GM23338 (cell line): ENCODE measurements at regions not wholly inside any gene's neighbourhood (a gene's known extent, or its start where the extent isn't known, plus 50 kb on each side); places are given as distances from the start of the nearest gene placed in this dataset.

Experiments used
- ATAC-seq: fragments of 200-7000 bp; cut with Tn5 transposase; 3 replicates; pipeline ENCODE4 v1.9.1; 2020
- DNase-seq: peaks from one replicate; pipeline ENCODE4 v3.0.0-alpha.2; 2015; ENCODE audit warnings: low spot score
- H2AFZ ChIP-seq: fragments of 200-600 bp; sonication (generic); 2 replicates; pipeline ENCODE4 v1.8.0; 2016; ENCODE audit warnings: antibody characterized with exemption, mild to moderate bottlenecking, moderate library complexity
- H3F3A ChIP-seq: fragments of 200-600 bp; sonication (generic); replicated peaks from 2 replicates; pipeline ENCODE4 v1.8.0; 2017; ENCODE audit warnings: antibody characterized with exemption, mixed run types, low read depth
- H3K27ac ChIP-seq: fragments of 200-600 bp; sonication (generic); 2 replicates; pipeline ENCODE4 v1.6.1; 2016; ENCODE audit warnings: low read depth
- H3K27me3 ChIP-seq: fragments of 200-600 bp; sonication (generic); 2 replicates; pipeline ENCODE4 v1.8.0; 2016; ENCODE audit warnings: mild to moderate bottlenecking, mixed run types, moderate library complexity; ENCODE audit not compliant: insufficient read depth
- H3K36me3 ChIP-seq: fragments of 200-600 bp; sonication (generic); 2 replicates; pipeline ENCODE4 v1.8.0; 2016; ENCODE audit warnings: mild to moderate bottlenecking; ENCODE audit not compliant: insufficient read depth
- H3K4me1 ChIP-seq: fragments of 200-600 bp; sonication (generic); 2 replicates; pipeline ENCODE4 v1.8.0; 2016; ENCODE audit warnings: mild to moderate bottlenecking, moderate library complexity; ENCODE audit not compliant: insufficient read depth
- H3K4me2 ChIP-seq: fragments of 200-600 bp; sonication (generic); 2 replicates; pipeline ENCODE4 v1.7.1; 2017; ENCODE audit warnings: mixed run types
- H3K4me3 ChIP-seq: fragments of 200-600 bp; sonication (generic); 2 replicates; pipeline ENCODE4 v1.6.1; 2016; ENCODE audit warnings: mixed run types
- H3K79me2 ChIP-seq: fragments of 200-600 bp; sonication (generic); replicated peaks from 2 replicates; pipeline ENCODE4 v1.8.0; 2017; ENCODE audit warnings: mild to moderate bottlenecking; ENCODE audit not compliant: insufficient read depth
- H3K9me2 ChIP-seq: fragments of 200-600 bp; sonication (generic); 2 replicates; pipeline ENCODE4 v1.8.0; 2017; ENCODE audit not compliant: insufficient read depth
- H4K20me1 ChIP-seq: fragments of 200-600 bp; sonication (generic); replicated peaks from 2 replicates; pipeline ENCODE4 v1.8.0; 2017; ENCODE audit warnings: mild to moderate bottlenecking; ENCODE audit not compliant: insufficient read depth
- H3K27ac Mint-ChIP-seq: 2 replicates; pipeline ENCODE4 v1.8.0; 2020; ENCODE audit warnings: inconsistent platforms, mild to moderate bottlenecking, moderate library complexity, mixed read lengths
- H3K27me3 Mint-ChIP-seq: 3 replicates; pipeline ENCODE4 v1.8.0; 2022; ENCODE audit warnings: low read depth, mild to moderate bottlenecking, moderate library complexity, mixed read lengths, inconsistent platforms; ENCODE audit not compliant: insufficient read depth, poor library complexity
- H3K36me3 Mint-ChIP-seq: 3 replicates; pipeline ENCODE4 v1.8.0; 2021; ENCODE audit warnings: low read depth, mild to moderate bottlenecking, inconsistent platforms, moderate library complexity, mixed read lengths
- H3K4me1 Mint-ChIP-seq: 3 replicates; pipeline ENCODE4 v1.8.0; 2020; ENCODE audit warnings: mild to moderate bottlenecking, inconsistent platforms, mixed read lengths
- H3K4me3 Mint-ChIP-seq: 3 replicates; pipeline ENCODE4 v1.8.0; 2021; ENCODE audit warnings: moderate library complexity, mild to moderate bottlenecking, inconsistent platforms, mixed read lengths
- H3K9me3 Mint-ChIP-seq: 3 replicates; pipeline ENCODE4 v1.8.0; 2020; ENCODE audit warnings: moderate library complexity, mild to moderate bottlenecking, inconsistent platforms, mixed read lengths
- CREB1 ChIP-seq: fragments of 250-450 bp; sonication (Bioruptor Pico); IDR thresholded peaks from 2 replicates; pipeline ENCODE4 v1.5.0; 2020; ENCODE audit warnings: low read depth, mild to moderate bottlenecking, moderate library complexity
- ETS1 ChIP-seq: IDR thresholded peaks from 2 replicates; pipeline ENCODE4 v1.6.1; 2016; ENCODE audit warnings: antibody characterized with exemption
- EZH2 ChIP-seq: fragments of 200-600 bp; sonication (generic); IDR thresholded peaks from one replicate; pipeline ENCODE4 v1.8.0; 2017; ENCODE audit warnings: antibody characterized with exemption, mild to moderate bottlenecking, low read depth; ENCODE audit not compliant: unreplicated experiment
- EZH2phosphoT487 ChIP-seq: fragments of 200-600 bp; sonication (generic); IDR thresholded peaks from one replicate; pipeline ENCODE4 v1.8.1; 2018; ENCODE audit warnings: antibody characterized with exemption; ENCODE audit not compliant: unreplicated experiment
- JUNB ChIP-seq: IDR thresholded peaks from one replicate; pipeline ENCODE4 v1.6.1; 2016; ENCODE audit warnings: antibody characterized with exemption; ENCODE audit not compliant: unreplicated experiment
- NANOG ChIP-seq: IDR thresholded peaks from 2 replicates; pipeline ENCODE4 v1.6.1; 2016; ENCODE audit warnings: antibody characterized with exemption, borderline replicate concordance
- POLR2AphosphoS5 ChIP-seq: IDR thresholded peaks from 2 replicates; pipeline ENCODE4 v1.6.1; 2016; ENCODE audit warnings: antibody characterized with exemption, low read depth
- STAT1 ChIP-seq: IDR thresholded peaks from one replicate; pipeline ENCODE4 v1.6.1; 2016; ENCODE audit warnings: antibody characterized with exemption; ENCODE audit not compliant: unreplicated experiment
- ZNF114 ChIP-seq: fragments of 250-450 bp; sonication (Bioruptor Pico); IDR thresholded peaks from 2 replicates; pipeline ENCODE4 v1.5.0; 2020; ENCODE audit warnings: mild to moderate bottlenecking, moderate library complexity
- ZNF331 ChIP-seq: fragments of 250-450 bp; sonication (Bioruptor Pico); IDR thresholded peaks from 2 replicates; pipeline ENCODE4 v1.5.0; 2020; ENCODE audit warnings: low read depth, mild to moderate bottlenecking, moderate library complexity
- ZNF462 ChIP-seq: fragments of 250-450 bp; sonication (Bioruptor Pico); IDR thresholded peaks from 2 replicates; pipeline ENCODE4 v1.5.0; 2020; ENCODE audit warnings: mild to moderate bottlenecking, moderate library complexity
- TF ChIP-seq, protein P1 (sequence below): IDR thresholded peaks from one replicate; pipeline ENCODE4 v1.6.1; 2018; ENCODE audit warnings: antibody characterized with exemption; ENCODE audit not compliant: unreplicated experiment
- TF ChIP-seq, protein P2 (sequence below), 2 experiments: fragments of 200-600 bp in 1 of 2; sonication (generic) in 1 of 2; conservative IDR thresholded peaks; 2 replicates each; pipeline versions ENCODE4 v1.5.1 to v1.6.1; 2016 to 2017; ENCODE audit warnings: antibody characterized with exemption in 2 of 2, low read depth in 2 of 2, mild to moderate bottlenecking in 2 of 2, moderate library complexity in 1 of 2

GRCh38 chr9:28234133-28234893, 661.0 kb upstream of the C9orf72 start:
- Histone ChIP-seq H3K27me3 (no peaks in the 10 kb centered on the region), H3K4me2 (no peak overlapping the region), H2AFZ (no peak overlapping the region), H3K27ac (no peak overlapping the region), H3K36me3 (no peaks in the 10 kb centered on the region), H3K4me3 (no peak overlapping the region), H3F3A (no peaks in the 10 kb centered on the region), H3K9me2 (no peaks in the 10 kb centered on the region; the same call in 1 of the 2 replicates), H3K79me2 (no peaks in the 10 kb centered on the region), H3K4me1 (no peaks in the 10 kb centered on the region), H4K20me1 (no peaks in the 10 kb centered on the region)
- no peak overlapping the region for H3K4me3 Mint-ChIP-seq
- DNase-seq (no peak), ATAC-seq (no peak)
- H3K36me3 Mint-ChIP-seq, result no peaks in the 10 kb centered on the region
- TF ChIP-seq ETS1 (no peak), JUNB (no peak), STAT1 (no peak), NANOG (no peak), POLR2AphosphoS5 (no peak), ZNF462 (no peak), ZNF114 (CRISPR knock-in tag) (no peak), ZNF331 (no peak), EZH2phosphoT487 (no peak), EZH2 (no peak), CREB1 (CRISPR knock-in tag) (no peak)
- TF ChIP-seq, protein P1, sequence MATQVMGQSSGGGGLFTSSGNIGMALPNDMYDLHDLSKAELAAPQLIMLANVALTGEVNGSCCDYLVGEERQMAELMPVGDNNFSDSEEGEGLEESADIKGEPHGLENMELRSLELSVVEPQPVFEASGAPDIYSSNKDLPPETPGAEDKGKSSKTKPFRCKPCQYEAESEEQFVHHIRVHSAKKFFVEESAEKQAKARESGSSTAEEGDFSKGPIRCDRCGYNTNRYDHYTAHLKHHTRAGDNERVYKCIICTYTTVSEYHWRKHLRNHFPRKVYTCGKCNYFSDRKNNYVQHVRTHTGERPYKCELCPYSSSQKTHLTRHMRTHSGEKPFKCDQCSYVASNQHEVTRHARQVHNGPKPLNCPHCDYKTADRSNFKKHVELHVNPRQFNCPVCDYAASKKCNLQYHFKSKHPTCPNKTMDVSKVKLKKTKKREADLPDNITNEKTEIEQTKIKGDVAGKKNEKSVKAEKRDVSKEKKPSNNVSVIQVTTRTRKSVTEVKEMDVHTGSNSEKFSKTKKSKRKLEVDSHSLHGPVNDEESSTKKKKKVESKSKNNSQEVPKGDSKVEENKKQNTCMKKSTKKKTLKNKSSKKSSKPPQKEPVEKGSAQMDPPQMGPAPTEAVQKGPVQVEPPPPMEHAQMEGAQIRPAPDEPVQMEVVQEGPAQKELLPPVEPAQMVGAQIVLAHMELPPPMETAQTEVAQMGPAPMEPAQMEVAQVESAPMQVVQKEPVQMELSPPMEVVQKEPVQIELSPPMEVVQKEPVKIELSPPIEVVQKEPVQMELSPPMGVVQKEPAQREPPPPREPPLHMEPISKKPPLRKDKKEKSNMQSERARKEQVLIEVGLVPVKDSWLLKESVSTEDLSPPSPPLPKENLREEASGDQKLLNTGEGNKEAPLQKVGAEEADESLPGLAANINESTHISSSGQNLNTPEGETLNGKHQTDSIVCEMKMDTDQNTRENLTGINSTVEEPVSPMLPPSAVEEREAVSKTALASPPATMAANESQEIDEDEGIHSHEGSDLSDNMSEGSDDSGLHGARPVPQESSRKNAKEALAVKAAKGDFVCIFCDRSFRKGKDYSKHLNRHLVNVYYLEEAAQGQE, result no peak
- TF ChIP-seq, protein P2, sequence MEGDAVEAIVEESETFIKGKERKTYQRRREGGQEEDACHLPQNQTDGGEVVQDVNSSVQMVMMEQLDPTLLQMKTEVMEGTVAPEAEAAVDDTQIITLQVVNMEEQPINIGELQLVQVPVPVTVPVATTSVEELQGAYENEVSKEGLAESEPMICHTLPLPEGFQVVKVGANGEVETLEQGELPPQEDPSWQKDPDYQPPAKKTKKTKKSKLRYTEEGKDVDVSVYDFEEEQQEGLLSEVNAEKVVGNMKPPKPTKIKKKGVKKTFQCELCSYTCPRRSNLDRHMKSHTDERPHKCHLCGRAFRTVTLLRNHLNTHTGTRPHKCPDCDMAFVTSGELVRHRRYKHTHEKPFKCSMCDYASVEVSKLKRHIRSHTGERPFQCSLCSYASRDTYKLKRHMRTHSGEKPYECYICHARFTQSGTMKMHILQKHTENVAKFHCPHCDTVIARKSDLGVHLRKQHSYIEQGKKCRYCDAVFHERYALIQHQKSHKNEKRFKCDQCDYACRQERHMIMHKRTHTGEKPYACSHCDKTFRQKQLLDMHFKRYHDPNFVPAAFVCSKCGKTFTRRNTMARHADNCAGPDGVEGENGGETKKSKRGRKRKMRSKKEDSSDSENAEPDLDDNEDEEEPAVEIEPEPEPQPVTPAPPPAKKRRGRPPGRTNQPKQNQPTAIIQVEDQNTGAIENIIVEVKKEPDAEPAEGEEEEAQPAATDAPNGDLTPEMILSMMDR (conservative IDR thresholded peaks at IDR 0.05; ENCODE audit: low read depth in 2 of 2), result no peak
- no peaks in the 10 kb centered on the region for H3K9me3 Mint-ChIP-seq
- peak overlapping the region; percentile 38; the same call in 1 of the 2 replicates for H3K27ac Mint-ChIP-seq
- peaks cover 4% of the 10 kb centered on the region; the same call in 1 of the 3 replicates for H3K4me1 Mint-ChIP-seq
- no peaks in the 10 kb centered on the region for H3K27me3 Mint-ChIP-seq
